H1 (cell line): ENCODE measurements at regions not wholly inside any gene's neighbourhood (a gene's known extent, or its start where the extent isn't known, plus 50 kb on each side); places are given as distances from the start of the nearest gene placed in this dataset.

Source experiments
- CTCF ChIA-PET: fragments of 300-600 bp; sonication (Branson Sonifier 250); formaldehyde crosslinking; loops from one replicate; lab custom pipeline; 2021; ENCODE audit not compliant: partially characterized antibody; lab: Charles Lee
- POLR2A ChIA-PET: fragments of 300-600 bp; sonication (Branson Sonifier 250); formaldehyde crosslinking; loops from one replicate; lab custom pipeline; 2021; ENCODE audit warnings: inconsistent platforms; ENCODE audit not compliant: partially characterized antibody; lab: Charles Lee
- DNase-seq, 2 experiments: peaks; one replicate each; pipeline versions ENCODE4 v3.0.0 to v3.0.0-alpha.2; 2010 to 2022; ENCODE audit warnings: low spot score in 2 of 2, low read depth in 1 of 2, mixed read lengths in 1 of 2
- FAIRE-seq: peaks from 2 replicates; lab custom pipeline; 2011; peaks lifted over from hg19 to GRCh38; lab: Jason Lieb, UNC
- H2AFZ ChIP-seq: 2 replicates; pipeline ENCODE4 v1.8.1; 2012; ENCODE audit warnings: low read length, inconsistent platforms
- H2AK5ac ChIP-seq: 2 replicates; pipeline ENCODE4 v1.6.1; 2013; ENCODE audit warnings: low read depth, low read length
- H2BK120ac ChIP-seq: replicated peaks from 2 replicates; pipeline ENCODE3; 2013; ENCODE audit warnings: low read depth, low read length, inconsistent platforms
- H2BK12ac ChIP-seq: 2 replicates; pipeline ENCODE4 v1.6.1; 2013; ENCODE audit warnings: low read depth, low read length
- H2BK15ac ChIP-seq: 2 replicates; pipeline ENCODE4 v1.6.1; 2013; ENCODE audit warnings: low read length
- H2BK20ac ChIP-seq: 2 replicates; pipeline ENCODE4 v1.6.1; 2013; ENCODE audit warnings: low read length
- H2BK5ac ChIP-seq: 2 replicates; pipeline ENCODE4 v1.6.1; 2013; ENCODE audit warnings: low read depth, low read length
- H3K14ac ChIP-seq: 2 replicates; pipeline ENCODE4 v1.6.1; 2013; ENCODE audit warnings: inconsistent platforms; ENCODE audit not compliant: insufficient read length
- H3K18ac ChIP-seq: 2 replicates; pipeline ENCODE4 v1.6.1; 2013; ENCODE audit warnings: low read length; ENCODE audit errors: extremely low read depth
- H3K23ac ChIP-seq: 2 replicates; pipeline ENCODE4 v1.6.1; 2013; ENCODE audit warnings: inconsistent platforms; ENCODE audit not compliant: insufficient read length
- H3K23me2 ChIP-seq: 2 replicates; pipeline ENCODE4 v1.6.1; 2013; ENCODE audit warnings: low read depth, low read length
- H3K27ac ChIP-seq: 2 replicates; pipeline ENCODE4 v1.6.1; 2011; ENCODE audit warnings: low read depth, low read length, inconsistent platforms
- H3K27me3 ChIP-seq, 4 experiments: replicated peaks in 1 of 4; 1 replicate in 1 of 4; 2 replicates in 3 of 4; pipeline versions ENCODE4 v1.6.1 to v1.8.1; 2011 to 2013; ENCODE audit warnings: low read length in 3 of 4, mild to moderate bottlenecking in 3 of 4, inconsistent platforms in 2 of 4, mixed read lengths in 2 of 4, moderate library complexity in 1 of 4; ENCODE audit not compliant: control insufficient read depth in 3 of 4, insufficient read depth in 3 of 4; ENCODE audit errors: extremely low read depth in 1 of 4
- H3K36me3 ChIP-seq, 4 experiments: 2 replicates each; pipeline versions ENCODE4 v1.6.1 to v1.8.1; 2011 to 2013; ENCODE audit warnings: mild to moderate bottlenecking in 4 of 4, low read length in 3 of 4, moderate library complexity in 2 of 4, control low read depth in 1 of 4, inconsistent platforms in 1 of 4; ENCODE audit not compliant: insufficient read depth in 4 of 4, control insufficient read depth in 2 of 4
- H3K4ac ChIP-seq: replicated peaks from 2 replicates; pipeline ENCODE3; 2013; ENCODE audit warnings: low read length, low read depth, mixed read lengths, inconsistent platforms; ENCODE audit not compliant: insufficient read length
- H3K4me1 ChIP-seq, 4 experiments: replicated peaks in 1 of 4; 1 replicate in 1 of 4; 2 replicates in 3 of 4; pipeline versions ENCODE4 v1.6.1 to v1.8.1; 2011 to 2013; ENCODE audit warnings: low read length in 3 of 4, inconsistent platforms in 2 of 4, mixed read lengths in 1 of 4; ENCODE audit not compliant: insufficient read depth in 4 of 4, control insufficient read depth in 3 of 4
- H3K4me2 ChIP-seq, 2 experiments: 2 replicates each; pipeline versions ENCODE4 v1.6.1 to v1.8.1; 2011 to 2013; ENCODE audit warnings: low read depth in 2 of 2, low read length in 2 of 2, control low read depth in 1 of 2, inconsistent platforms in 1 of 2, mild to moderate bottlenecking in 1 of 2; ENCODE audit not compliant: insufficient read depth in 1 of 2
- H3K4me3 ChIP-seq, 4 experiments: fragments of 200-600, 300-600 bp in 1 of 4; sonication (generic), shearing (Covaris generic), sonication (Bioruptor Twin) in 1 of 4; 2 replicates each; pipeline versions ENCODE4 v1.5.1 to v1.8.1; 2011 to 2016; ENCODE audit warnings: low read length in 4 of 4, low read depth in 3 of 4, control low read depth in 2 of 4, inconsistent platforms in 2 of 4, mild to moderate bottlenecking in 2 of 4, mixed read lengths in 1 of 4, moderate library complexity in 1 of 4; ENCODE audit not compliant: insufficient read depth in 2 of 4; ENCODE audit errors: extremely low read depth in 1 of 4
- H3K56ac ChIP-seq: replicated peaks from 2 replicates; pipeline ENCODE3; 2013; ENCODE audit warnings: low read depth, mild to moderate bottlenecking, mixed read lengths, low read length, inconsistent platforms; ENCODE audit not compliant: insufficient read length
- H3K79me1 ChIP-seq: 2 replicates; pipeline ENCODE4 v1.6.1; 2013; ENCODE audit warnings: low read depth, low read length, control low read depth
- H3K79me2 ChIP-seq, 2 experiments: 2 replicates each; pipeline versions ENCODE4 v1.6.1 to v1.8.1; 2012 to 2013; ENCODE audit warnings: low read length in 2 of 2, mild to moderate bottlenecking in 2 of 2, inconsistent platforms in 1 of 2; ENCODE audit not compliant: insufficient read depth in 2 of 2, control insufficient read depth in 1 of 2
- H3K9ac ChIP-seq, 4 experiments: replicated peaks in 1 of 4; 1 replicate in 1 of 4; 2 replicates in 3 of 4; pipeline versions ENCODE4 v1.6.1 to v1.8.1; 2011 to 2013; ENCODE audit warnings: low read depth in 3 of 4, low read length in 3 of 4, control low read depth in 2 of 4, mild to moderate bottlenecking in 2 of 4, moderate library complexity in 2 of 4, inconsistent platforms in 1 of 4; ENCODE audit errors: extremely low read depth in 1 of 4
- H3K9me3 ChIP-seq, 2 experiments: 2 replicates each; pipeline versions ENCODE4 v1.6.1 to v1.8.1; 2012 to 2013; ENCODE audit warnings: mild to moderate bottlenecking in 2 of 2, moderate library complexity in 2 of 2, control low read depth in 1 of 2, inconsistent platforms in 1 of 2, low read depth in 1 of 2, low read length in 1 of 2, mixed read lengths in 1 of 2; ENCODE audit not compliant: insufficient read depth in 2 of 2
- H4K20me1 ChIP-seq, 2 experiments: replicated peaks in 1 of 2; 2 replicates each; pipeline versions ENCODE3 to v1.8.1; 2011 to 2013; ENCODE audit warnings: inconsistent platforms in 2 of 2, low read length in 2 of 2, mild to moderate bottlenecking in 1 of 2; ENCODE audit not compliant: insufficient read depth in 2 of 2, control insufficient read depth in 1 of 2
- H4K5ac ChIP-seq: 2 replicates; pipeline ENCODE4 v1.6.1; 2013; ENCODE audit warnings: low read length, low read depth, mixed read lengths, inconsistent platforms; ENCODE audit not compliant: insufficient read length
- H4K8ac ChIP-seq: 2 replicates; pipeline ENCODE4 v1.8.0; 2013; ENCODE audit warnings: mild to moderate bottlenecking, moderate library complexity, low read length, inconsistent platforms; ENCODE audit not compliant: insufficient read depth; ENCODE audit errors: extremely low read depth
- H4K91ac ChIP-seq: replicated peaks from 2 replicates; pipeline ENCODE3; 2013; ENCODE audit warnings: low read length, mixed read lengths, inconsistent platforms; ENCODE audit not compliant: insufficient read length
- BACH1 ChIP-seq: IDR thresholded peaks from 2 replicates; pipeline ENCODE4 v1.6.1; 2012; ENCODE audit warnings: low read length, improper control_type of control experiment
- BRCA1 ChIP-seq: IDR thresholded peaks from 2 replicates; pipeline ENCODE4 v1.6.1; 2012; ENCODE audit warnings: low read depth, low read length, improper control_type of control experiment
- CREB1 ChIP-seq: IDR thresholded peaks from 2 replicates; pipeline ENCODE4 v1.6.1; 2012; ENCODE audit warnings: inconsistent platforms
- HDAC6 ChIP-seq: IDR thresholded peaks from one replicate; pipeline ENCODE4 v1.7.1; 2012; ENCODE audit warnings: low read depth, mild to moderate bottlenecking, inconsistent platforms, low read length, moderate library complexity
- PHF8 ChIP-seq: fragments of 200-600 bp; sonication (generic); conservative IDR thresholded peaks from 2 replicates; pipeline ENCODE4 v1.7.1; 2012; ENCODE audit warnings: low read depth, mild to moderate bottlenecking, inconsistent platforms, low read length, moderate library complexity
- RNF2 ChIP-seq: fragments of 200-900, 300-1000 bp; sonication (generic); IDR thresholded peaks from 2 replicates; pipeline ENCODE4 v1.7.1; 2016; ENCODE audit warnings: borderline replicate concordance, low read depth, mild to moderate bottlenecking, antibody characterized with exemption, low read length; ENCODE audit not compliant: poor library complexity, severe bottlenecking; ENCODE audit errors: missing control alignments
- RXRA ChIP-seq: IDR thresholded peaks from 2 replicates; pipeline ENCODE4 v1.6.1; 2011; ENCODE audit warnings: low read depth, mild to moderate bottlenecking, low read length, moderate library complexity; ENCODE audit not compliant: insufficient read depth
- WGBS, 2 experiments: shearing (Covaris generic) in 1 of 2; methylation state at CpG; one replicate each; pipeline versions ENCODE4 v1.1.6 to v1.1.7; 2013 to 2015; ENCODE audit warnings: low lambda C conversion rate in 2 of 2, mixed read lengths in 2 of 2, inconsistent platforms in 1 of 2, low coverage in 1 of 2, missing lambda C conversion rate in 1 of 2; ENCODE audit not compliant: insufficient replicate concordance in 2 of 2, insufficient coverage in 1 of 2, insufficient read length in 1 of 2; ENCODE audit errors: extremely low coverage in 1 of 2, missing lambda C conversion rate in 1 of 2; 5-methylcytosine and 5-hydroxymethylcytosine counted together

DNA sequence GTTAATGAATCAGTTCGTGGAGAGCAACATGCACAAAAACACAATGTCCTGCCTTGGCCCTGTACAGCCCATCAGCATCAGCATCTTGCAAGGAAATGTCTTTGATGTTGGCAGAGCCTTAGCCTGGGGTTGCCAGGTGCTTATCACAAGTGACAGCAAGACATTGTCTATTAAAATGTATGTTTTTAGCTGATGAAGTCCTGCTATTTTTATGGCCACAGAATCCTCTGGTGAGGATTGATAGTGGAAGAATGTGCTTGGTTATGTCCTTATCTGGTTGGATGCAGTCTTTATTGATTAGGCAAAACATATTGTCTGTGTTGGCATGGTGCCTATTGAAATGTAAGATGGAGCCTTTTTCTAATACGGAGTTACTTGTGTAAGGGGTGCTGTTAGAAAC is 1427.0 kb upstream of the MIR17HG start:
- Histone ChIP-seq H4K5ac (no peak overlapping the region), H2BK15ac (no peak overlapping the region), H4K91ac (no peak overlapping the region), H3K79me2 (no peaks in the 10 kb centered on the region), H2BK120ac (no peak overlapping the region), H2AK5ac (no peak overlapping the region), H2BK20ac (no peak overlapping the region), H3K36me3 (no peaks in the 10 kb centered on the region), H3K79me1 (no peaks in the 10 kb centered on the region), H3K9me3 (no peaks in the 10 kb centered on the region), H2BK5ac (no peak overlapping the region), H3K9ac (no peak overlapping the region), H3K4me2 (no peak overlapping the region), H2BK12ac (no peak overlapping the region), H3K56ac (no peak overlapping the region), H4K20me1 (no peaks in the 10 kb centered on the region), H3K27me3 (no peaks in the 10 kb centered on the region), H3K27ac (no peak overlapping the region), H3K14ac (no peak overlapping the region), H3K23ac (no peak overlapping the region), H3K18ac (no peak overlapping the region), H2AFZ (no peak overlapping the region)
- FAIRE-seq (no peak), DNase-seq (no peak)
- WGBS, 2 experiments, result 77% methylated on average over 2 of the region's 2 CpGs; no CpG with 5 or more reads in 1 of the 2 experiments
- CTCF ChIA-PET, result no interaction called here
- POLR2A ChIA-PET, result no interaction called here
- no peak for TF ChIP-seq CREB1
- TF ChIP-seq BACH1, result no peak
- no peak for TF ChIP-seq PHF8
- no peak for TF ChIP-seq RXRA
- TF ChIP-seq RNF2, result no peak
- TF ChIP-seq BRCA1, result no peak
- TF ChIP-seq HDAC6, result no peak
- TF ChIP-seq, all 59 proteins: peak for 0
- Histone ChIP-seq H3K4ac (no peak overlapping the region), H4K8ac (no peak overlapping the region), H3K4me3 (no peak overlapping the region), H3K23me2 (no peaks in the 10 kb centered on the region), H3K4me1 (peaks cover 0 to 5% (median 0%) of the 10 kb centered on the region in 4 experiments; a peak in 1 of 7 replicates)
